D721Med (cell line): ENCODE measurements at regions not wholly inside any gene's neighbourhood (a gene's known extent, or its start where the extent isn't known, plus 50 kb on each side); places are given as distances from the start of the nearest gene placed in this dataset.

Experiments used
- DNase-seq: peaks from one replicate; pipeline ENCODE4 v3.0.0; 2011; ENCODE audit warnings: low spot score; ENCODE audit not compliant: insufficient read length
- FAIRE-seq: peaks from 2 replicates; lab custom pipeline; 2011; peaks lifted over from hg19 to GRCh38; lab: Jason Lieb, UNC
- TF ChIP-seq, protein P1 (sequence below): IDR thresholded peaks from 2 replicates; pipeline ENCODE4 v1.5.1; 2012; ENCODE audit warnings: mild to moderate bottlenecking, control low read depth; ENCODE audit not compliant: insufficient read depth; ENCODE audit errors: missing control alignments

DNA sequence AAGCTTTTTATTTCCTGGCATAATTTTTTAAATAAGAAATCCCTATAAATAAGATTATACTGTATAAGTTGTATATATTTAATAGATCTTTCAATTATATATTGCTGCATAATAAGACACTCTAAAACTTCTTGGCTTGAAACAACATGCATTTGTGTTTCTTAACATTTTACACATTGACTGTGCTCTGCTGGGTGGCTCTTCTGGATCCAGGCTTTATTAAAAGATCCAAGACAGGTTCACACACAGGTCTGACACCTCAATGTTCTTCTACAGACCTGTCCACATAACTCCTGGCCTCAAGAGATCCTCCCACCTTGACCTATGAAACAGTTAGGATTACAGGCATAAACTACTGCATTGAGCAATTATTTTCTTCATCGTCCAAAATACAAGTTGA is 77.6 kb upstream of the PCDH17 start:
- no peak for DNase-seq
- TF ChIP-seq, protein P1, sequence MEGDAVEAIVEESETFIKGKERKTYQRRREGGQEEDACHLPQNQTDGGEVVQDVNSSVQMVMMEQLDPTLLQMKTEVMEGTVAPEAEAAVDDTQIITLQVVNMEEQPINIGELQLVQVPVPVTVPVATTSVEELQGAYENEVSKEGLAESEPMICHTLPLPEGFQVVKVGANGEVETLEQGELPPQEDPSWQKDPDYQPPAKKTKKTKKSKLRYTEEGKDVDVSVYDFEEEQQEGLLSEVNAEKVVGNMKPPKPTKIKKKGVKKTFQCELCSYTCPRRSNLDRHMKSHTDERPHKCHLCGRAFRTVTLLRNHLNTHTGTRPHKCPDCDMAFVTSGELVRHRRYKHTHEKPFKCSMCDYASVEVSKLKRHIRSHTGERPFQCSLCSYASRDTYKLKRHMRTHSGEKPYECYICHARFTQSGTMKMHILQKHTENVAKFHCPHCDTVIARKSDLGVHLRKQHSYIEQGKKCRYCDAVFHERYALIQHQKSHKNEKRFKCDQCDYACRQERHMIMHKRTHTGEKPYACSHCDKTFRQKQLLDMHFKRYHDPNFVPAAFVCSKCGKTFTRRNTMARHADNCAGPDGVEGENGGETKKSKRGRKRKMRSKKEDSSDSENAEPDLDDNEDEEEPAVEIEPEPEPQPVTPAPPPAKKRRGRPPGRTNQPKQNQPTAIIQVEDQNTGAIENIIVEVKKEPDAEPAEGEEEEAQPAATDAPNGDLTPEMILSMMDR, result no peak
- FAIRE-seq, result no peak

DNA sequence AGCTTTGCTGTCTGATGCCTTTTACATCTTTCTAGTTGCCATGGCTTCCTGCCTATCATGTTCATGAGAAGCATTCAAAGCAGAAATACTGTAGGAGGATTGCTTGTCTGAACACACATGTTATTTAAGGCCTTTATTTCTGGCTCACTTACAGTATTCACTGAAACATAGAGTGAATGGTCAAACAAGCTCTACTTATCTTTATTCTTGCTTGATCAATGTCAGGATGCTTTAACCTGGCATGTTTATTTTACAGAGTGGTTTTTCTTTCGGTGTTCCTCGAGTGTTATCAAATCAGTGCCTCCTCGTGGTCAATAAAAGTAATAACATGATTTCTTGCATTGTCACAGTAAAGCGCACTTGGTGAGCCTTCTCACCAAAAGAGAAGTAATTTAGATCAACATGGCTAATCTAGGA is 73.5 kb upstream of the PCDH17 start:
- FAIRE-seq (peak; percentile 79), DNase-seq (no peak)
- TF ChIP-seq, protein P1, result peak; percentile 43

DNA sequence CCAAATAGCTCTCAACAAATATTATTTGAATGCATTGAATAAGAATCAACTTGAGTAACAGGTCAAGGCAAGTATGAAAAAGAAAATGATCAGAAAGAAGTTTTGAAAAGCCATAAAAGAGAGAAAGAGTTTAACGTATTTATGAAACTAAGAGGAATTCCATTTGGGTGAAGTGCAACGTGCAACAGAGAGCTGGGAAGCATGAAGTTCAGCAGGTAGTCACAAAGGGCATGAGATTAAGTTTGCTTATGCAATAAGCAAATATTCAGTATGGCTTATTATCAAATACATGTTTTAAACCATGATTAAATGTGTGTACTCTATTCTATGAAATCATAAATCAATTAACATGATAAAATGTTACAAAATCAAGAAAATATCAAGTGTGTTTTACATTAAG is 62.7 kb upstream of the PCDH17 start:
- TF ChIP-seq, protein P1, result no peak
- DNase-seq (no peak), FAIRE-seq (no peak)

DNA sequence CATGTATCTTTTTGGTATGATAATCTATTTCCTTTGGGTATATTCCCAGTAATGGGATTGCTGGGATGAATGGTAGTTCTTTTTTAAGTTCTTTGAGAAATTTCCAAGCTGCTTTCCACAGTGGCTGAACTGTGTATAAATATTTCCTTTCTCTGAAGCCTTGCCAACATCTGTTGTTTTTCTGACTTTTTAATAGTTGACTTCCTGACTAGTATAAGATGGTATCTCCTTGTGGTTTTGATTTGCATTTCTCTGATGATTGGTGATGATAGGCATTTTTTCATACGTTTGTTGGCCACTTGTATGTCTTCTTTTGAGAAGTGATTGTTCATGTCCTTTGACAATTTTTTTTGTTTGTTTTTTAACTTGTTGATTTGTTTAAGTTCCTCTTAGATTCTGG is 61.6 kb upstream of the PCDH17 start:
- FAIRE-seq, result no peak
- TF ChIP-seq, protein P1, result no peak
- DNase-seq, result no peak
